ENCODE measurements at regions not wholly inside any gene's neighbourhood (a gene's known extent, or its start where the extent isn't known, plus 50 kb on each side); places are given as distances from the start of the nearest gene placed in this dataset.

DNA sequence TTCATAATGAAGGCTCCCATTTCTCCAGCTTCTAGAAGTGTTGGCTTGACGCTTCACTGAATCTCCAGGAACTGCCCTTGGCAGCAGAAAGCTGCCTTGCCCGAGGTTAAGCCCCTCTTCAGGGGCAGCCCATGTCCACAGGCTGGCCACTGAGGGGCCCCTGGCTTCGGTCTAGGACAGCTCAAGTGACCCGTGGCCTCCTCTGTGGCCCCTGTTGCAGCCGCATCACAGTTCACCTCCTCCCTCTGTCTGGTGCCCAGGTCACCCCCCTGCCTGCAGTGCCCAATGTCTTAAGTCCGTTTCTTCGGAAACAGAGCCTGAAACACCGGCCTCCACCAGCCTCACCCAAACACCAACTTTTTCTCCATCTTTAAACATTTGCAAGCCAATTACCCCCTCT, 279.2 kb upstream of the MKI67 start:
- no peak for TF ChIP-seq EZH2phosphoT487 (IDR thresholded peaks at IDR 0.05; ENCODE audit: borderline replicate concordance, low read length)
- TF ChIP-seq, protein P1, sequence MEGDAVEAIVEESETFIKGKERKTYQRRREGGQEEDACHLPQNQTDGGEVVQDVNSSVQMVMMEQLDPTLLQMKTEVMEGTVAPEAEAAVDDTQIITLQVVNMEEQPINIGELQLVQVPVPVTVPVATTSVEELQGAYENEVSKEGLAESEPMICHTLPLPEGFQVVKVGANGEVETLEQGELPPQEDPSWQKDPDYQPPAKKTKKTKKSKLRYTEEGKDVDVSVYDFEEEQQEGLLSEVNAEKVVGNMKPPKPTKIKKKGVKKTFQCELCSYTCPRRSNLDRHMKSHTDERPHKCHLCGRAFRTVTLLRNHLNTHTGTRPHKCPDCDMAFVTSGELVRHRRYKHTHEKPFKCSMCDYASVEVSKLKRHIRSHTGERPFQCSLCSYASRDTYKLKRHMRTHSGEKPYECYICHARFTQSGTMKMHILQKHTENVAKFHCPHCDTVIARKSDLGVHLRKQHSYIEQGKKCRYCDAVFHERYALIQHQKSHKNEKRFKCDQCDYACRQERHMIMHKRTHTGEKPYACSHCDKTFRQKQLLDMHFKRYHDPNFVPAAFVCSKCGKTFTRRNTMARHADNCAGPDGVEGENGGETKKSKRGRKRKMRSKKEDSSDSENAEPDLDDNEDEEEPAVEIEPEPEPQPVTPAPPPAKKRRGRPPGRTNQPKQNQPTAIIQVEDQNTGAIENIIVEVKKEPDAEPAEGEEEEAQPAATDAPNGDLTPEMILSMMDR (IDR thresholded peaks at IDR 0.05; ENCODE audit: low read depth, low read length, poor library complexity, severe bottlenecking) = no peak

Measured in DOHH2 (cell line).